ENCODE measurements at regions not wholly inside any gene's neighbourhood (a gene's known extent, or its start where the extent isn't known, plus 50 kb on each side); places are given as distances from the start of the nearest gene placed in this dataset.

DNA sequence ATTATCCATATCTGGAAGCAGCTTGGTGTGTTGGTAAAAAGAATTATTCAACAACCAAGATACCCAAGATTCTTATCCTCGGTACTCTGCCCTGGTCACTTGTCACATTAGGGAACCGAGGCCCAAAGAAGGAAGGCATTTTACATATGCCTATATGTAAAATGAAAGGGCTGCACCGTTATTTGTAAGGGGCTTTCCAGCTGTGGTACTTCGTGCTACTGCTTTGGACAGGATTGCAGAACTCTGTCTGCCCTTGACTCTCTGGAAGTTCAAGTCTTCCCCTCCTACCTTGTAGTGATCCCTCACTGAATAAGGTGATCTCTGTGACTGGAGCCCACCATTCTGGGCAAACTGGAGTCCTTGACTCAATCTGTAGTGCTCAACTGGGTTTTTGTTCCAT is 198.9 kb upstream of the TOPAZ1 start:
- Histone ChIP-seq H3K27ac (ENCODE audit: insufficient read length, low read depth, low read length) (no peak overlapping the region), H2BK12ac (ENCODE audit: insufficient read length, low read depth, low read length) (no peak overlapping the region), H3K23me2 (ENCODE audit: insufficient read length, low read depth, low read length, poor library complexity, severe bottlenecking) (no peaks in the 10 kb centered on the region), H2BK15ac (ENCODE audit: low read depth, low read length) (no peak overlapping the region), H2AFZ (ENCODE audit: low read length) (no peak overlapping the region), H4K91ac (ENCODE audit: insufficient read length, low read depth, low read length) (no peak overlapping the region), H2BK120ac (ENCODE audit: low read depth, low read length, poor library complexity, severe bottlenecking) (no peak overlapping the region), H3K79me2 (ENCODE audit: insufficient read depth, low read length) (no peaks in the 10 kb centered on the region), H3T11ph (ENCODE audit: low read length) (no peak overlapping the region), H3K14ac (ENCODE audit: insufficient read depth, low read length) (no peak overlapping the region), H4K5ac (ENCODE audit: insufficient read length, low read depth, low read length) (no peak overlapping the region), H3K9me3 (ENCODE audit: control insufficient read depth, low read depth, low read length) (no peaks in the 10 kb centered on the region), H4K8ac (replicated peaks; ENCODE audit: insufficient read length, low read depth, low read length) (no peak overlapping the region), H3K23ac (ENCODE audit: insufficient read length, low read depth, low read length) (no peak overlapping the region), H3K79me1 (ENCODE audit: insufficient read depth, low read depth, low read length, poor library complexity, severe bottlenecking) (no peaks in the 10 kb centered on the region), H3K18ac (ENCODE audit: insufficient read length, low read depth, low read length) (no peak overlapping the region), H2BK5ac (ENCODE audit: insufficient read length, low read length) (no peak overlapping the region), H2BK20ac (ENCODE audit: low read depth, low read length, poor library complexity, severe bottlenecking) (no peak overlapping the region), H3K9ac (ENCODE audit: extremely low read depth, insufficient read length, low read length) (no peak overlapping the region), H3K56ac (ENCODE audit: insufficient read length, low read depth, low read length) (no peak overlapping the region), H4K20me1 (ENCODE audit: control insufficient read depth, insufficient read depth, insufficient read length) (no peaks in the 10 kb centered on the region), H2AK5ac (ENCODE audit: insufficient read length, low read length) (no peak overlapping the region), H3K4me1 (ENCODE audit: insufficient read depth, low read length) (0 out of 2 replicates have a peak, but pooled peaks cover 2% of the 10 kb centered on the region), H3K27me3 (ENCODE audit: insufficient read depth, low read length) (no peaks in the 10 kb centered on the region), H3K4ac (ENCODE audit: low read depth, low read length) (no peak overlapping the region), H3K4me2 (ENCODE audit: insufficient read depth, insufficient read length, low read length) (no peak overlapping the region)
- H3K36me3 Mint-ChIP-seq (ENCODE audit: insufficient read depth in 1 of 3, low read depth in 3 of 3), result peaks cover 5 to 19% (median 5%) of the 10 kb centered on the region in 3 experiments; a peak in 6 of 7 replicates
- H3K4me3 Mint-ChIP-seq, result no peak overlapping the region
- peaks cover 12 to 14% of the 10 kb centered on the region in 2 experiments; a peak in 4 of 5 replicates for H3K9me3 Mint-ChIP-seq
- no CpG with 5 or more reads among the region's 4 CpGs for WGBS (ENCODE audit: extremely low coverage, insufficient read length, low lambda C conversion rate)
- TF ChIP-seq, protein P1, sequence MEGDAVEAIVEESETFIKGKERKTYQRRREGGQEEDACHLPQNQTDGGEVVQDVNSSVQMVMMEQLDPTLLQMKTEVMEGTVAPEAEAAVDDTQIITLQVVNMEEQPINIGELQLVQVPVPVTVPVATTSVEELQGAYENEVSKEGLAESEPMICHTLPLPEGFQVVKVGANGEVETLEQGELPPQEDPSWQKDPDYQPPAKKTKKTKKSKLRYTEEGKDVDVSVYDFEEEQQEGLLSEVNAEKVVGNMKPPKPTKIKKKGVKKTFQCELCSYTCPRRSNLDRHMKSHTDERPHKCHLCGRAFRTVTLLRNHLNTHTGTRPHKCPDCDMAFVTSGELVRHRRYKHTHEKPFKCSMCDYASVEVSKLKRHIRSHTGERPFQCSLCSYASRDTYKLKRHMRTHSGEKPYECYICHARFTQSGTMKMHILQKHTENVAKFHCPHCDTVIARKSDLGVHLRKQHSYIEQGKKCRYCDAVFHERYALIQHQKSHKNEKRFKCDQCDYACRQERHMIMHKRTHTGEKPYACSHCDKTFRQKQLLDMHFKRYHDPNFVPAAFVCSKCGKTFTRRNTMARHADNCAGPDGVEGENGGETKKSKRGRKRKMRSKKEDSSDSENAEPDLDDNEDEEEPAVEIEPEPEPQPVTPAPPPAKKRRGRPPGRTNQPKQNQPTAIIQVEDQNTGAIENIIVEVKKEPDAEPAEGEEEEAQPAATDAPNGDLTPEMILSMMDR (conservative IDR thresholded peaks at IDR 0.05), result no peak
- H3K27me3 Mint-ChIP-seq (ENCODE audit: low read depth), result no peaks in the 10 kb centered on the region; the same call in 1 of the 2 replicates
- no peak for DNase-seq
- H3K27ac Mint-ChIP-seq, result no peak overlapping the region
- peaks cover under 1 to 2% of the 10 kb centered on the region in 2 experiments for H3K4me1 Mint-ChIP-seq

Data from H9 (cell line).